Vagina (tissue), 2 donors: ENCODE measurements at regions not wholly inside any gene's neighbourhood (a gene's known extent, or its start where the extent isn't known, plus 50 kb on each side); places are given as distances from the start of the nearest gene placed in this dataset.

Experiments used
- CTCF ChIP-seq, 3 experiments: fragments of 450-650 bp in 2 of 3; fragments of 200-600 bp in 1 of 3; sonication (generic) in 1 of 3; IDR thresholded peaks; one replicate each; pipeline ENCODE4 v1.5.1; 2017 to 2019; ENCODE audit warnings: antibody characterized with exemption in 3 of 3, mild to moderate bottlenecking in 2 of 3, moderate library complexity in 2 of 3
- POLR2AphosphoS5 ChIP-seq, 2 donors: sonication (generic); formaldehyde crosslinking; IDR thresholded peaks; one replicate each; pipeline ENCODE4 v1.9.0; 2017; ENCODE audit warnings: antibody characterized with exemption in 2 of 2, mild to moderate bottlenecking in 2 of 2, low read depth in 1 of 2; ENCODE audit not compliant: insufficient read depth in 1 of 2

- TF ChIP-seq CTCF (IDR thresholded peaks at IDR 0.05) (no peak), POLR2AphosphoS5 (IDR thresholded peaks at IDR 0.05; ENCODE audit: insufficient read depth in 1 of 2, low read depth in 1 of 2) (no peak)
These were observed 54.8 kb upstream of the EDN1 start for GRCh38 chr6:12235341-12235740.
